HEK293T (cell line): ENCODE measurements at regions not wholly inside any gene's neighbourhood (a gene's known extent, or its start where the extent isn't known, plus 50 kb on each side); places are given as distances from the start of the nearest gene placed in this dataset.
"Not testable (repeated sequence)": the region's sequence is repeated elsewhere in the genome, so short reads cannot be mapped to it uniquely, and the experiment has no call there.

Experiments used
- ELF4 ChIP-seq: fragments of 450-650 bp; IDR thresholded peaks from 2 replicates; pipeline ENCODE4 v1.6.1; 2017; ENCODE audit warnings: antibody characterized with exemption
- FOXM1 ChIP-seq: fragments of 450-650 bp; IDR thresholded peaks from 2 replicates; pipeline ENCODE4 v1.6.1; 2017; ENCODE audit warnings: mild to moderate bottlenecking, borderline replicate concordance
- LEF1 ChIP-seq: fragments of 450-650 bp; IDR thresholded peaks from 2 replicates; pipeline ENCODE4 v1.6.1; 2017; ENCODE audit warnings: mild to moderate bottlenecking, borderline replicate concordance
- PKNOX1 ChIP-seq: fragments of 450-650 bp; IDR thresholded peaks from 2 replicates; pipeline ENCODE4 v1.6.1; 2016
- SP1 ChIP-seq: fragments of 450-650 bp; IDR thresholded peaks from 2 replicates; pipeline ENCODE4 v1.6.1; 2017

GRCh38 chr7:35924668-35925067 is 123.8 kb downstream of the SEPTIN7 start:
- not testable (repeated sequence) for TF ChIP-seq SP1, LEF1, FOXM1, ELF4, PKNOX1
